PC-3 (cell line): ENCODE measurements at regions not wholly inside any gene's neighbourhood (a gene's known extent, or its start where the extent isn't known, plus 50 kb on each side); places are given as distances from the start of the nearest gene placed in this dataset.

Source experiments
- CTCF ChIP-seq: fragments of 300-600 bp; sonication (generic); conservative IDR thresholded peaks from 2 replicates; pipeline ENCODE4 v1.5.1; 2017; ENCODE audit warnings: antibody characterized with exemption, low read depth, mild to moderate bottlenecking, low read length
- EZH2 ChIP-seq: fragments of 300-600 bp; sonication (generic); IDR thresholded peaks from one replicate; pipeline ENCODE4 v1.6.1; 2017; ENCODE audit warnings: antibody characterized with exemption, mild to moderate bottlenecking, low read length; ENCODE audit not compliant: unreplicated experiment
- EZH2phosphoT487 ChIP-seq: fragments of 300-600 bp; sonication (generic); IDR thresholded peaks from 2 replicates; pipeline ENCODE4 v1.6.1; 2018; ENCODE audit warnings: mild to moderate bottlenecking, antibody characterized with exemption, low read length, borderline replicate concordance

- no peak for TF ChIP-seq CTCF
- no peak for TF ChIP-seq EZH2
- TF ChIP-seq EZH2phosphoT487, result no peak
Measured at GRCh38 chr20:6604179-6604578, 163.3 kb upstream of the BMP2 start.
